NB4 (cell line): ENCODE measurements at regions not wholly inside any gene's neighbourhood (a gene's known extent, or its start where the extent isn't known, plus 50 kb on each side); places are given as distances from the start of the nearest gene placed in this dataset.

Experiments
- DNase-seq: peaks from one replicate; pipeline ENCODE4 v3.0.0; 2010; ENCODE audit warnings: low read depth
- H3K4me3 ChIP-seq: one replicate; pipeline ENCODE4 v1.5.1; 2011; ENCODE audit warnings: mild to moderate bottlenecking, low read depth, low read length, moderate library complexity
- CTCF ChIP-seq: IDR thresholded peaks from one replicate; pipeline ENCODE4 v1.5.1; 2012; ENCODE audit warnings: low read depth, low read length
- MAX ChIP-seq: IDR thresholded peaks from 2 replicates; pipeline ENCODE4 v1.6.1; 2011; ENCODE audit warnings: low read depth, low read length
- MYC ChIP-seq: IDR thresholded peaks from 2 replicates; pipeline ENCODE4 v1.6.1; 2011; ENCODE audit warnings: low read depth, low read length
- POLR2A ChIP-seq: IDR thresholded peaks from 2 replicates; pipeline ENCODE4 v1.6.1; 2011; ENCODE audit warnings: mild to moderate bottlenecking; ENCODE audit not compliant: insufficient read length; ENCODE audit errors: extremely low read depth

GRCh38 chr7:36029853-36030515 is 123.1 kb upstream of the EEPD1 start:
- TF ChIP-seq POLR2A: no peak
- TF ChIP-seq MAX: no peak
- TF ChIP-seq CTCF: no peak
- no peak for TF ChIP-seq MYC

GRCh38 chr7:36032361-36032818 is 120.7 kb upstream of the EEPD1 start:
- no peak for DNase-seq

More at GRCh38 chr7:36029853-36030515, 123.1 kb upstream of the EEPD1 start:
- DNase-seq: no peak
- H3K4me3 ChIP-seq: no peak overlapping the region

GRCh38 chr7:36034020-36034419 is 119.0 kb upstream of the EEPD1 start:
- DNase-seq: no peak
- H3K4me3 ChIP-seq: no peak overlapping the region
- TF ChIP-seq MYC (no peak), POLR2A (no peak), MAX (no peak), CTCF (no peak)

More at GRCh38 chr7:36032361-36032818, 120.7 kb upstream of the EEPD1 start:
- TF ChIP-seq CTCF: no peak
- TF ChIP-seq POLR2A: no peak
- TF ChIP-seq MAX: no peak
- no peak for TF ChIP-seq MYC
- H3K4me3 ChIP-seq: no peak overlapping the region

GRCh38 chr7:36035186-36035585 is 117.9 kb upstream of the EEPD1 start:
- no peak for DNase-seq
- H3K4me3 ChIP-seq: no peak overlapping the region
- TF ChIP-seq MAX (no peak), MYC (no peak), CTCF (no peak), POLR2A (no peak)

- no peak overlapping the region for H3K4me3 ChIP-seq
- no peak for TF ChIP-seq MYC
- no peak for TF ChIP-seq MAX
- no peak for TF ChIP-seq POLR2A
- TF ChIP-seq CTCF: no peak
- no peak for DNase-seq
Measured at GRCh38 chr7:36036590-36036989, 116.5 kb upstream of the EEPD1 start.
